HepG2 (cell line): ENCODE measurements at regions not wholly inside any gene's neighbourhood (a gene's known extent, or its start where the extent isn't known, plus 50 kb on each side); places are given as distances from the start of the nearest gene placed in this dataset.
A peak's percentile ranks its signal among the peaks of the same experiment; 100 is the strongest.

Experiments
- AGO2 ChIP-seq: fragments of 200-400 bp; formaldehyde crosslinking; optimal IDR thresholded peaks from 2 replicates; pipeline ENCODE3; 2017; ENCODE audit warnings: mild to moderate bottlenecking, low read depth, low read length, moderate library complexity
- CAMTA2 ChIP-seq: sonication (generic); formaldehyde crosslinking; IDR thresholded peaks from 2 replicates; pipeline ENCODE4 v1.4.0; 2020; ENCODE audit warnings: mild to moderate bottlenecking, missing genetic modification reagents, borderline replicate concordance
- EP300 ChIP-seq, 3 experiments: sonication (generic) in 1 of 3; formaldehyde crosslinking in 1 of 3; IDR thresholded peaks; 2 replicates each; pipeline versions ENCODE4 v1.5.1 to v1.6.1; 2011 to 2020; ENCODE audit warnings: low read depth in 2 of 3, low read length in 2 of 3, borderline replicate concordance in 1 of 3, improper control_type of control experiment in 1 of 3, mild to moderate bottlenecking in 1 of 3, missing genetic modification reagents in 1 of 3, moderate library complexity in 1 of 3
- JUN ChIP-seq: sonication (generic); formaldehyde crosslinking; IDR thresholded peaks from 2 replicates; pipeline ENCODE4 v1.4.0; 2020; ENCODE audit warnings: mild to moderate bottlenecking, missing genetic modification reagents
- KAT8 ChIP-seq: IDR thresholded peaks from 2 replicates; pipeline ENCODE4 v1.6.1; 2016; ENCODE audit warnings: missing genetic modification reagents, missing compliant biosample characterization
- LCORL ChIP-seq, 2 experiments: fragments of 450-650 bp in 1 of 2; sonication (generic) in 1 of 2; formaldehyde crosslinking in 1 of 2; IDR thresholded peaks; 2 replicates each; pipeline versions ENCODE4 v1.5.0 to v1.6.1; 2017 to 2020; ENCODE audit warnings: antibody characterized with exemption in 1 of 2, missing genetic modification reagents in 1 of 2
- MIER2 ChIP-seq: IDR thresholded peaks from 2 replicates; pipeline ENCODE4 v1.6.1; 2016; ENCODE audit warnings: missing biosample characterization, missing genetic modification reagents
- NAIF1 ChIP-seq: sonication (generic); formaldehyde crosslinking; IDR thresholded peaks from 2 replicates; pipeline ENCODE4 v1.5.0; 2020; ENCODE audit warnings: mild to moderate bottlenecking, missing genetic modification reagents, borderline replicate concordance
- NFE2L2 ChIP-seq: fragments of 150-350 bp; IDR thresholded peaks from 2 replicates; pipeline ENCODE4 v1.6.1; 2014; ENCODE audit warnings: low read length
- NFKBIZ ChIP-seq: IDR thresholded peaks from 2 replicates; pipeline ENCODE4 v1.6.1; 2018; ENCODE audit warnings: missing genetic modification reagents, missing compliant biosample characterization
- NR2F1 ChIP-seq, 2 experiments: fragments of 450-650 bp in 1 of 2; formaldehyde crosslinking in 1 of 2; IDR thresholded peaks; 2 replicates each; pipeline versions ENCODE4 v1.5.0 to v1.6.1; 2016 to 2020; ENCODE audit warnings: mild to moderate bottlenecking in 1 of 2, missing compliant biosample characterization in 1 of 2, missing genetic modification reagents in 1 of 2, moderate library complexity in 1 of 2
- RBAK ChIP-seq: sonication (generic); formaldehyde crosslinking; IDR thresholded peaks from 2 replicates; pipeline ENCODE4 v1.5.1; 2020; ENCODE audit warnings: mild to moderate bottlenecking, missing genetic modification reagents
- SP4 ChIP-seq: sonication (generic); formaldehyde crosslinking; IDR thresholded peaks from 2 replicates; pipeline ENCODE4 v1.8.1; 2023; ENCODE audit warnings: mild to moderate bottlenecking, missing genetic modification reagents
- ZNF256 ChIP-seq: sonication (generic); formaldehyde crosslinking; conservative IDR thresholded peaks from 2 replicates; pipeline ENCODE4 v1.4.0; 2020; ENCODE audit warnings: missing genetic modification reagents
- ZNF598 ChIP-seq: sonication (generic); formaldehyde crosslinking; IDR thresholded peaks from 2 replicates; pipeline ENCODE4 v1.5.1; 2020; ENCODE audit warnings: mild to moderate bottlenecking, missing genetic modification reagents, borderline replicate concordance
- ZNF768 ChIP-seq: sonication (generic); formaldehyde crosslinking; IDR thresholded peaks from 2 replicates; pipeline ENCODE4 v1.4.0; 2020; ENCODE audit warnings: missing genetic modification reagents
- ZNF850 ChIP-seq: sonication (generic); formaldehyde crosslinking; conservative IDR thresholded peaks from 2 replicates; pipeline ENCODE4 v1.9.0; 2021; ENCODE audit warnings: mild to moderate bottlenecking, missing genetic modification reagents
- TF ChIP-seq, protein P1 (sequence below): sonication (generic); formaldehyde crosslinking; IDR thresholded peaks from 2 replicates; pipeline ENCODE4 v1.4.0; 2020; ENCODE audit warnings: missing genetic modification reagents, borderline replicate concordance
- TF ChIP-seq, protein P2 (sequence below): sonication (generic); formaldehyde crosslinking; IDR thresholded peaks from 2 replicates; pipeline ENCODE4 v1.5.1; 2020; ENCODE audit warnings: missing genetic modification reagents, mild to moderate bottlenecking, borderline replicate concordance
- TF ChIP-seq, protein P3 (sequence below): sonication (generic); formaldehyde crosslinking; IDR thresholded peaks from 2 replicates; pipeline ENCODE4 v1.5.1; 2020; ENCODE audit warnings: mild to moderate bottlenecking, missing genetic modification reagents
- TF ChIP-seq, protein P4 (sequence below): IDR thresholded peaks from 2 replicates; pipeline ENCODE4 v1.6.1; 2016

DNA sequence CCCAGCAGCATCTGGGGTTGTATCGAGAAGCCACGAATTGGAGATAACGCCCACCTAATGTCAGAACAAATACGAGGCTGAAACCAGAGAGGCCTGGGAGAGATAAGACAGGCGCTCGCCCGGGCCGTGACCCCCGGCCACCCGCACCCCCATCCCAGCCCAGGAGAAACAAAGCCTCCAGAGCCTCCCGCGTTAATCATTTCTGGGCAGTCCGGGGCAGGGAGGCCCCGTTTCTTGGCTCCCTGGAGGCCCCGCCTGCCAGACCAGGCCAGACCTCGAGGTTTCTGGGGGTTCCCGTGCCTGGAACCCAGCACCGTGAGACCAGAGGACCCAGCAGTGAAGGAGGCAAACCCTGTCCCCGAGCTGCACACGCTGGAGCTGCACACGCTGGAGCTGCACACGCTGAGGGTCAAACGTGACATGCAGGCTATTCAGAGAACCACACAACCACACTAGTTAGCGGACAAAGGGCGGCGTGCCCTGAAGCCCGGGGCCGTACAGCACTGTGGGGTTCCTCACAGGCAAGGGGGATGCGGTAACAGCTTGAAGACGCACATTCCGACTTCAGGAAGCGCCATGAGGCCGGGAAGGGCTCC lies 53.4 kb downstream of the FOXL3 start (continued):
- TF ChIP-seq NAIF1 (CRISPR knock-in tag) (no peak), LCORL (IDR thresholded peaks at IDR 0.05) (no peak), LCORL (CRISPR knock-in tag; IDR thresholded peaks at IDR 0.05) (no peak; the same call in 1 of the 2 replicates), NFKBIZ (CRISPR knock-in tag) (no peak), SP4 (CRISPR knock-in tag) (peak; percentile 53), KAT8 (CRISPR knock-in tag) (no peak), AGO2 (no peak), ZNF256 (CRISPR knock-in tag) (no peak), NFE2L2 (no peak), RBAK (no peak), MIER2 (no peak), ZNF598 (CRISPR knock-in tag) (no peak), CAMTA2 (CRISPR knock-in tag) (no peak), JUN (CRISPR knock-in tag) (no peak), ZNF850 (CRISPR knock-in tag) (no peak), EP300 (IDR thresholded peaks at IDR 0.05; ENCODE audit: low read depth in 2 of 2, low read length in 2 of 2) (0 out of 4 replicates have a peak, but pooled peaks of 1 of the 2 experiments have one; percentile 48), EP300 (CRISPR knock-in tag; IDR thresholded peaks at IDR 0.05; ENCODE audit: borderline replicate concordance) (no peak), NR2F1 (CRISPR knock-in tag; IDR thresholded peaks at IDR 0.05) (no peak), ZNF768 (CRISPR knock-in tag) (no peak)
- TF ChIP-seq, protein P1, sequence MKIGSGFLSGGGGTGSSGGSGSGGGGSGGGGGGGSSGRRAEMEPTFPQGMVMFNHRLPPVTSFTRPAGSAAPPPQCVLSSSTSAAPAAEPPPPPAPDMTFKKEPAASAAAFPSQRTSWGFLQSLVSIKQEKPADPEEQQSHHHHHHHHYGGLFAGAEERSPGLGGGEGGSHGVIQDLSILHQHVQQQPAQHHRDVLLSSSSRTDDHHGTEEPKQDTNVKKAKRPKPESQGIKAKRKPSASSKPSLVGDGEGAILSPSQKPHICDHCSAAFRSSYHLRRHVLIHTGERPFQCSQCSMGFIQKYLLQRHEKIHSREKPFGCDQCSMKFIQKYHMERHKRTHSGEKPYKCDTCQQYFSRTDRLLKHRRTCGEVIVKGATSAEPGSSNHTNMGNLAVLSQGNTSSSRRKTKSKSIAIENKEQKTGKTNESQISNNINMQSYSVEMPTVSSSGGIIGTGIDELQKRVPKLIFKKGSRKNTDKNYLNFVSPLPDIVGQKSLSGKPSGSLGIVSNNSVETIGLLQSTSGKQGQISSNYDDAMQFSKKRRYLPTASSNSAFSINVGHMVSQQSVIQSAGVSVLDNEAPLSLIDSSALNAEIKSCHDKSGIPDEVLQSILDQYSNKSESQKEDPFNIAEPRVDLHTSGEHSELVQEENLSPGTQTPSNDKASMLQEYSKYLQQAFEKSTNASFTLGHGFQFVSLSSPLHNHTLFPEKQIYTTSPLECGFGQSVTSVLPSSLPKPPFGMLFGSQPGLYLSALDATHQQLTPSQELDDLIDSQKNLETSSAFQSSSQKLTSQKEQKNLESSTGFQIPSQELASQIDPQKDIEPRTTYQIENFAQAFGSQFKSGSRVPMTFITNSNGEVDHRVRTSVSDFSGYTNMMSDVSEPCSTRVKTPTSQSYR (CRISPR knock-in tag), result no peak
- TF ChIP-seq, protein P2, sequence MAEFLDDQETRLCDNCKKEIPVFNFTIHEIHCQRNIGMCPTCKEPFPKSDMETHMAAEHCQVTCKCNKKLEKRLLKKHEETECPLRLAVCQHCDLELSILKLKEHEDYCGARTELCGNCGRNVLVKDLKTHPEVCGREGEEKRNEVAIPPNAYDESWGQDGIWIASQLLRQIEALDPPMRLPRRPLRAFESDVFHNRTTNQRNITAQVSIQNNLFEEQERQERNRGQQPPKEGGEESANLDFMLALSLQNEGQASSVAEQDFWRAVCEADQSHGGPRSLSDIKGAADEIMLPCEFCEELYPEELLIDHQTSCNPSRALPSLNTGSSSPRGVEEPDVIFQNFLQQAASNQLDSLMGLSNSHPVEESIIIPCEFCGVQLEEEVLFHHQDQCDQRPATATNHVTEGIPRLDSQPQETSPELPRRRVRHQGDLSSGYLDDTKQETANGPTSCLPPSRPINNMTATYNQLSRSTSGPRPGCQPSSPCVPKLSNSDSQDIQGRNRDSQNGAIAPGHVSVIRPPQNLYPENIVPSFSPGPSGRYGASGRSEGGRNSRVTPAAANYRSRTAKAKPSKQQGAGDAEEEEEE (CRISPR knock-in tag), result no peak
- TF ChIP-seq, protein P3, sequence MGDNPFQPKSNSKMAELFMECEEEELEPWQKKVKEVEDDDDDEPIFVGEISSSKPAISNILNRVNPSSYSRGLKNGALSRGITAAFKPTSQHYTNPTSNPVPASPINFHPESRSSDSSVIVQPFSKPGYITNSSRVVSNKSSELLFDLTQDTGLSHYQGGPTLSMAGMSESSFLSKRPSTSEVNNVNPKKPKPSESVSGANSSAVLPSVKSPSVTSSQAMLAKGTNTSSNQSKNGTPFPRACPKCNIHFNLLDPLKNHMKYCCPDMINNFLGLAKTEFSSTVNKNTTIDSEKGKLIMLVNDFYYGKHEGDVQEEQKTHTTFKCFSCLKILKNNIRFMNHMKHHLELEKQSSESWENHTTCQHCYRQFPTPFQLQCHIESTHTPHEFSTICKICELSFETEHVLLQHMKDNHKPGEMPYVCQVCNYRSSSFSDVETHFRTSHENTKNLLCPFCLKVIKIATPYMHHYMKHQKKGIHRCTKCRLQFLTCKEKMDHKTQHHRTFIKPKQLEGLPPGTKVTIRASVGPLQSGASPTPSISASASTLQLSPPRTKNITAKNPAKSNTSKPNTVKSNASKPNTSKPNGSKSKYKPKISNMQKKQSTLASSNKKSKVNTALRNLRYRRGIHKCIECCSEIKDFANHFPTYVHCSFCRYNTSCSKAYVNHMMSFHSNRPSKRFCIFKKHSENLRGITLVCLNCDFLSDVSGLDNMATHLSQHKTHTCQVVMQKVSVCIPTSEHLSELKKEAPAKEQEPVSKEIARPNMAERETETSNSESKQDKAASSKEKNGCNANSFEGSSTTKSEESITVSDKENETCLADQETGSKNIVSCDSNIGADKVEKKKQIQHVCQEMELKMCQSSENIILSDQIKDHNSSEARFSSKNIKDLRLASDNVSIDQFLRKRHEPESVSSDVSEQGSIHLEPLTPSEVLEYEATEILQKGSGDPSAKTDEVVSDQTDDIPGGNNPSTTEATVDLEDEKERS (CRISPR knock-in tag), result 0 out of 2 replicates have a peak, but pooled peaks have one; percentile 46
- TF ChIP-seq, protein P4, sequence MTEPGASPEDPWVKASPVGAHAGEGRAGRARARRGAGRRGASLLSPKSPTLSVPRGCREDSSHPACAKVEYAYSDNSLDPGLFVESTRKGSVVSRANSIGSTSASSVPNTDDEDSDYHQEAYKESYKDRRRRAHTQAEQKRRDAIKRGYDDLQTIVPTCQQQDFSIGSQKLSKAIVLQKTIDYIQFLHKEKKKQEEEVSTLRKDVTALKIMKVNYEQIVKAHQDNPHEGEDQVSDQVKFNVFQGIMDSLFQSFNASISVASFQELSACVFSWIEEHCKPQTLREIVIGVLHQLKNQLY (CRISPR knock-in tag), result no peak
